HL-60 (cell line): ENCODE measurements at regions not wholly inside any gene's neighbourhood (a gene's known extent, or its start where the extent isn't known, plus 50 kb on each side); places are given as distances from the start of the nearest gene placed in this dataset.

Experiments used
- DNase-seq, 2 experiments: peaks; one replicate each; pipeline ENCODE4 v3.0.0-alpha.2; 2010 to 2020; ENCODE audit warnings: low read depth in 1 of 2, low spot score in 1 of 2
- H3K27ac ChIP-seq: fragments of 250-450 bp; sonication (Bioruptor Pico); replicated peaks from 2 replicates; pipeline ENCODE4 v1.5.1; 2020; ENCODE audit warnings: mild to moderate bottlenecking, moderate library complexity
- H3K27me3 ChIP-seq: fragments of 250-450 bp; sonication (Bioruptor Pico); 2 replicates; pipeline ENCODE4 v1.5.1; 2021; ENCODE audit warnings: mild to moderate bottlenecking, moderate library complexity; ENCODE audit not compliant: insufficient read depth, poor library complexity, severe bottlenecking
- H3K4me3 ChIP-seq: replicated peaks from 2 replicates; pipeline ENCODE4 v1.5.1; 2011; ENCODE audit warnings: mild to moderate bottlenecking, control low read depth, low read length; ENCODE audit not compliant: insufficient read depth
- CTCF ChIP-seq: IDR thresholded peaks from one replicate; pipeline ENCODE4 v1.5.1; 2011; ENCODE audit warnings: low read length, control low read depth, inconsistent platforms; ENCODE audit not compliant: insufficient read depth
- GABPA ChIP-seq: IDR thresholded peaks from 2 replicates; pipeline ENCODE4 v1.6.1; 2012; ENCODE audit warnings: low read depth
- POLR2AphosphoS5 ChIP-seq: IDR thresholded peaks from 2 replicates; pipeline ENCODE4 v1.6.1; 2012; ENCODE audit warnings: low read depth
- REST ChIP-seq: IDR thresholded peaks from 2 replicates; pipeline ENCODE4 v1.6.1; 2012; ENCODE audit warnings: low read depth; ENCODE audit not compliant: insufficient replicate concordance
- SPI1 ChIP-seq: IDR thresholded peaks from 2 replicates; pipeline ENCODE4 v1.6.1; 2012; ENCODE audit warnings: low read depth, mild to moderate bottlenecking, borderline replicate concordance

GRCh38 chrX:11867610-11868345, 109.7 kb downstream of the MSL3 start:
- H3K27me3 ChIP-seq = no peaks in the 10 kb centered on the region
- DNase-seq = peak in 1 of 2 experiments; percentile 0
- H3K27ac ChIP-seq = no peak overlapping the region

GRCh38 chrX:11870789-11871188, 112.8 kb downstream of the MSL3 start:
- no peaks in the 10 kb centered on the region for H3K27me3 ChIP-seq
- no peak for TF ChIP-seq REST
- TF ChIP-seq CTCF = no peak
- no peak for TF ChIP-seq GABPA
- no peak for TF ChIP-seq POLR2AphosphoS5
- TF ChIP-seq SPI1 = no peak
- no peak for DNase-seq
- H3K27ac ChIP-seq = no peak overlapping the region
- H3K4me3 ChIP-seq = no peak overlapping the region

More at GRCh38 chrX:11867610-11868345, 109.7 kb downstream of the MSL3 start:
- no peak for TF ChIP-seq POLR2AphosphoS5
- TF ChIP-seq GABPA = no peak
- H3K4me3 ChIP-seq = no peak overlapping the region

- Histone ChIP-seq H3K4me3 (no peak overlapping the region), H3K27ac (no peak overlapping the region), H3K27me3 (no peaks in the 10 kb centered on the region)
- TF ChIP-seq GABPA (no peak), REST (no peak), CTCF (no peak), SPI1 (no peak)
- no peak for DNase-seq
These were observed 123.6 kb downstream of the MSL3 start for GRCh38 chrX:11881485-11882170.

- TF ChIP-seq REST (no peak), POLR2AphosphoS5 (no peak), SPI1 (no peak), GABPA (no peak), CTCF (no peak)
- DNase-seq = no peak
- Histone ChIP-seq H3K27ac (no peak overlapping the region), H3K27me3 (no peaks in the 10 kb centered on the region), H3K4me3 (no peak overlapping the region)
These were observed 128.7 kb downstream of the MSL3 start for GRCh38 chrX:11886745-11887144.
